Esophagus squamous epithelium (tissue), 5 donors: ENCODE measurements at regions not wholly inside any gene's neighbourhood (a gene's known extent, or its start where the extent isn't known, plus 50 kb on each side); places are given as distances from the start of the nearest gene placed in this dataset.

Experiments used
- DNase-seq: peaks from one replicate; lab custom pipeline; 2025; lab: John Stamatoyannopoulos, UW
- H3K27ac ChIP-seq, 4 donors: fragments of 200-600 bp; sonication (generic); one replicate each; pipeline ENCODE4 v1.5.1; 2016 to 2019; ENCODE audit warnings: mild to moderate bottlenecking in 1 of 4
- H3K27me3 ChIP-seq, 4 donors: fragments of 200-600 bp; sonication (generic); 1 replicate in 3 of 4; 2 replicates in 1 of 4; pipeline versions ENCODE4 v1.5.1 to v1.6.0; 2017 to 2021; ENCODE audit warnings: antibody characterized with exemption in 1 of 4
- H3K36me3 ChIP-seq, 3 donors: fragments of 200-600 bp; sonication (generic); one replicate each; pipeline ENCODE4 v1.5.1; 2016 to 2019
- H3K4me1 ChIP-seq, 3 donors: fragments of 200-600 bp; sonication (generic); one replicate each; pipeline ENCODE4 v1.5.1; 2017 to 2019
- H3K4me3 ChIP-seq, 4 donors: fragments of 200-600 bp; sonication (generic); 1 replicate in 3 of 4; 2 replicates in 1 of 4; pipeline ENCODE4 v1.5.1; 2016 to 2019; ENCODE audit warnings: mild to moderate bottlenecking in 2 of 4, moderate library complexity in 1 of 4
- H3K9me3 ChIP-seq, 3 donors: fragments of 200-600 bp; sonication (generic); one replicate each; pipeline ENCODE4 v1.5.1; 2016 to 2019
- POLR2A ChIP-seq, 4 donors: fragments of 450-650 bp; IDR thresholded peaks; one replicate each; pipeline ENCODE4 v1.6.1; 2017; ENCODE audit warnings: antibody characterized with exemption in 4 of 4, mild to moderate bottlenecking in 4 of 4, moderate library complexity in 3 of 4
- WGBS, 2 donors: methylation state at CpG; one replicate each; pipeline ENCODE4 v1.1.5; 2018; 5-methylcytosine and 5-hydroxymethylcytosine counted together
- intact Hi-C: fragments of 100-400 bp; cut with DNase I; formaldehyde crosslinking; loops from one replicate; pipeline ENCODE4 v1.15.0; 2022
- TF ChIP-seq, protein P1 (sequence below), 6 experiments: fragments of 450-650 bp in 4 of 6; fragments of 200-600 bp in 2 of 6; sonication (generic) in 2 of 6; IDR thresholded peaks; one replicate each; pipeline ENCODE4 v1.5.1; 2016 to 2019; ENCODE audit warnings: antibody characterized with exemption in 6 of 6, mild to moderate bottlenecking in 4 of 6, moderate library complexity in 4 of 6
- donor health status: DM: yes; HTN: yes; CAD: no.

DNA sequence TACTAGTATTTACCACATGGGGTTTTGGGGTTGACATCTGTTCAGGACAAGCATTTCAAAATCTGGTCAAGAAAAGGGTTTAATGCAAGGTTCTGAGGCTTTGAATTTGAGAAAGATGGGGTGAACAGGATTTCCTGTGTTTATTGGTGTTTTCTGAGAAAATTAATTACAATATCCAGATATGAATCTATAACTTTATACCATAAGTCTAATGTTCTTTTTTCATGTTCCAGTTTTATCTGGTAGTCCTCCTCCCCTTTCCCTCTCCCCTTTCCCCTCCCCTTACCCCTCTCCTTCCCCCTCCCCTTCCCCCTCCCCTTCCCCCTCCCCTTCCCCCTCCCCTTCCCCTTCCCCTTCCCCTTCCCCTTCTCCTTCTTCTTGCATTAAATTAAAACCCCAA is 1518.2 kb upstream of the TMEFF2 start:
- Histone ChIP-seq H3K27me3 (no peaks in the 10 kb centered on the region), H3K9me3 (no peaks in the 10 kb centered on the region), H3K4me1 (no peaks in the 10 kb centered on the region), H3K27ac (no peak overlapping the region), H3K4me3 (no peak overlapping the region), H3K36me3 (no peaks in the 10 kb centered on the region)
- intact Hi-C loops, result no loop called here
- no peak for TF ChIP-seq POLR2A (IDR thresholded peaks at IDR 0.05)
- TF ChIP-seq, protein P1, sequence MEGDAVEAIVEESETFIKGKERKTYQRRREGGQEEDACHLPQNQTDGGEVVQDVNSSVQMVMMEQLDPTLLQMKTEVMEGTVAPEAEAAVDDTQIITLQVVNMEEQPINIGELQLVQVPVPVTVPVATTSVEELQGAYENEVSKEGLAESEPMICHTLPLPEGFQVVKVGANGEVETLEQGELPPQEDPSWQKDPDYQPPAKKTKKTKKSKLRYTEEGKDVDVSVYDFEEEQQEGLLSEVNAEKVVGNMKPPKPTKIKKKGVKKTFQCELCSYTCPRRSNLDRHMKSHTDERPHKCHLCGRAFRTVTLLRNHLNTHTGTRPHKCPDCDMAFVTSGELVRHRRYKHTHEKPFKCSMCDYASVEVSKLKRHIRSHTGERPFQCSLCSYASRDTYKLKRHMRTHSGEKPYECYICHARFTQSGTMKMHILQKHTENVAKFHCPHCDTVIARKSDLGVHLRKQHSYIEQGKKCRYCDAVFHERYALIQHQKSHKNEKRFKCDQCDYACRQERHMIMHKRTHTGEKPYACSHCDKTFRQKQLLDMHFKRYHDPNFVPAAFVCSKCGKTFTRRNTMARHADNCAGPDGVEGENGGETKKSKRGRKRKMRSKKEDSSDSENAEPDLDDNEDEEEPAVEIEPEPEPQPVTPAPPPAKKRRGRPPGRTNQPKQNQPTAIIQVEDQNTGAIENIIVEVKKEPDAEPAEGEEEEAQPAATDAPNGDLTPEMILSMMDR (IDR thresholded peaks at IDR 0.05), result no peak
- DNase-seq, result no peak

DNA sequence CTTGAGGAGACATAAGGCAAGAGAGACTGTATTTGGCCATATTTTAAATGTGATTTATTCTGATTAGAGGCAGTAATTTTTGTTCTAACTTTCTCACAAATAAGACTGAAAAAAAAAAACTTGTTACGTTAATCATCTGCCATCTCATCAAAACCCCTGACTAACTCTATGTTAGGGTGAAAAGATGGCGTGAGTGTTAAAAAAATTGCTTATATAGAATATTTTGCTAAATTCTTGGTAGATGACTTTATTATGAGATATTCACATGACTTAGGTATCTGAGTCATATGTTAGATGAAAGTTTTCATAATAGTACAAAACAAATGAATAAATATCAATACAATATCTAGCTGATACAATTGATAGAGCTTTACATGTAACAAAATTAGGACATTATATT is 1508.7 kb upstream of the TMEFF2 start:
- Histone ChIP-seq H3K9me3 (no peaks in the 10 kb centered on the region), H3K4me3 (no peak overlapping the region), H3K27me3 (no peaks in the 10 kb centered on the region), H3K36me3 (no peaks in the 10 kb centered on the region), H3K4me1 (no peaks in the 10 kb centered on the region), H3K27ac (no peak overlapping the region)
- no peak for DNase-seq
- TF ChIP-seq POLR2A (IDR thresholded peaks at IDR 0.05), result no peak
- TF ChIP-seq, protein P1 (IDR thresholded peaks at IDR 0.05), result no peak
- intact Hi-C loops, result no loop called here
- WGBS, 2 donors, result 61 to 69% methylated on average over 2 of the region's 2 CpGs

DNA sequence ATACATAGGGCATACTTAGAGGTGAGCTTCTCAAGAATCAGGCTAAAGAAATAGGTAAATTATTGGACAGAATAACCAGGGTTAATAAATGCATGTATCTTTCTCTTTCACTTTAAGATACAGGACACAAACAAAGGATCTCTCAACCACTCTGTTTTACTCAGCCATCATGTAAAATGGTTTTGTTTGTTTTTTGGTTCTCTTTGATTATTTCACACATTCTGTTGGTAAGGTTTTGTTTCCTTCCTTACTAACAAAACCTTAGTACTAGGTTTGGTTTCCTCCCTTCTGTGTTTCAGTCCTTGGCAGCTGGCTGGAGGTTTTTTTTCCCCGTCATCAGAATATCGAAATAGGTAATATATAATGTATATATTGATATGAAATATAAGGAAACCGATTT is 1506.8 kb upstream of the TMEFF2 start:
- WGBS, 2 donors, result 83 to 86% methylated on average over 3 of the region's 3 CpGs
- TF ChIP-seq, protein P1 (IDR thresholded peaks at IDR 0.05), result no peak
- no peak for TF ChIP-seq POLR2A (IDR thresholded peaks at IDR 0.05)
- Histone ChIP-seq H3K4me1 (no peaks in the 10 kb centered on the region), H3K27ac (no peak overlapping the region), H3K27me3 (no peaks in the 10 kb centered on the region), H3K4me3 (no peak overlapping the region), H3K36me3 (no peaks in the 10 kb centered on the region), H3K9me3 (no peaks in the 10 kb centered on the region)
- intact Hi-C loops, result no loop called here
- DNase-seq, result no peak

DNA sequence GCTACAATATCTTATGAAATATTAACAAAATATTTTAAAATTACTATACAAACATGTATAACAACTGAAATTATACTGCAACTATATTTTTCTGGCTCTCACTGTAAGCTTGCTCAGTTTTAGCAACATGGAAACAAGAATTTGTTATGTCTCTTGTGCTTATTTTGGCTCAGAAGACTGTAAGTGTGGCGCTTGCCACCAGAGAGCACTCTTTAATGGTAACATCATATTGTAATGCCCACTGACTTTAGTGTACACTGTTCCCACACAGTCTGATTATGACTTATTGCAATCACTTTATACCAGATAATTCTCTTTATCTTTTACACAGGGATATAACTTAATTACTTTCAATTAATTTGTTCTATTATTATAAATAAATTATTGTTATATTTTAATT is 1500.6 kb upstream of the TMEFF2 start:
- Histone ChIP-seq H3K27ac (no peak overlapping the region), H3K9me3 (no peaks in the 10 kb centered on the region), H3K36me3 (no peaks in the 10 kb centered on the region), H3K4me1 (no peaks in the 10 kb centered on the region), H3K27me3 (no peaks in the 10 kb centered on the region), H3K4me3 (no peak overlapping the region)
- WGBS, 2 donors, result 31 to 39% methylated on average over 1 of the region's 1 CpG
- no peak for DNase-seq
- TF ChIP-seq POLR2A (IDR thresholded peaks at IDR 0.05), result no peak
- TF ChIP-seq, protein P1 (IDR thresholded peaks at IDR 0.05), result no peak
- intact Hi-C loops, result no loop called here

- Histone ChIP-seq H3K27me3 (no peaks in the 10 kb centered on the region), H3K27ac (no peak overlapping the region), H3K36me3 (no peaks in the 10 kb centered on the region), H3K9me3 (no peaks in the 10 kb centered on the region), H3K4me1 (no peaks in the 10 kb centered on the region), H3K4me3 (no peak overlapping the region)
- DNase-seq, result no peak
- TF ChIP-seq, protein P1 (IDR thresholded peaks at IDR 0.05), result no peak
- TF ChIP-seq POLR2A (IDR thresholded peaks at IDR 0.05), result no peak
- intact Hi-C loops, result no loop called here
- 43 to 57% methylated on average over 3 of the region's 3 CpGs for WGBS, 2 donors
These were observed 1499.0 kb upstream of the TMEFF2 start for GRCh38 chr2:193693758-193694157.
